NCI-H446 treated with DMSO at 0.1 percent for 48 hours (cell line): ENCODE measurements at regions not wholly inside any gene's neighbourhood (a gene's known extent, or its start where the extent isn't known, plus 50 kb on each side); places are given as distances from the start of the nearest gene placed in this dataset.

Experiments used
- DNase-seq: peaks from one replicate; lab custom pipeline; 2025; lab: John Stamatoyannopoulos, UW

GRCh38 chr17:45687594-45687993 is 96.5 kb upstream of the CRHR1 start:
- DNase-seq: no peak

DNA sequence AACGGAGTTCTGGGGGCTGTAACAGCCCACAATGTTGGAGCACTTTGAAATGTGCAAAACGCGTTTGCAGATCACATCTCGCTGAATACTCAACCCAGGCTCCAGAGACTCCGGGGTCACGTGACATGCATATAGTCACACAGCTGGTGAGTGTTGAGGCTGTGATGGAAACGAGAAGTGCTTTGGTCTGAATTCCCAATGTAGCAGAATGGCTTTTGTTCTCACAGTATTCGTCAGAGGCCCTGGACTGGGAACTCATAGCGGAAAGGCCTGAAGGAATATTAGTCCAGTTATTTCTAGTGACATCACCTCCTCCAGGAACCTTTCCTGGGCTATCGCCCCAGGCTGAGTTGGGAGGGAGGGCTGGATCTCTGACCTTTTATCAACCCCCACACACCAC is 95.8 kb upstream of the CRHR1 start:
- DNase-seq: no peak

DNA sequence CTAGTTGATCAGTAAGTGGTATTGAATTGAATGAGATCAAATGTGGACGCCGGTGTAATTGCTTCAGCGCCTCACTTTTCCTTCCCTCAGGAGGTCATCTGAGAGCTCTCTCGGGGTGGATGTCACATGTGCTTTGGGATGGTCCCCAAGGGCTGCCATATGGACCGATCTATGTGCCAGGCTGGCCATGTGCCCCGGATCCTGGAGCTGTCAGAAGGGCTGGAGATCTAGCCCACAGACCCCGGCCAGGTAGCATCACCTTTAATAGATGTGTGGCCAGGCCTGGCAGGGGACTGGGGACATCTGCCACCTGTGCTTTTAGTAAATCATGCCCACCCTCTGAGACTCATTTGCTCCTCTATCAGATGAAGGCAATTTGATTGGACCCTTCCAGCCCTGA is 95.3 kb upstream of the CRHR1 start:
- DNase-seq: no peak

DNA sequence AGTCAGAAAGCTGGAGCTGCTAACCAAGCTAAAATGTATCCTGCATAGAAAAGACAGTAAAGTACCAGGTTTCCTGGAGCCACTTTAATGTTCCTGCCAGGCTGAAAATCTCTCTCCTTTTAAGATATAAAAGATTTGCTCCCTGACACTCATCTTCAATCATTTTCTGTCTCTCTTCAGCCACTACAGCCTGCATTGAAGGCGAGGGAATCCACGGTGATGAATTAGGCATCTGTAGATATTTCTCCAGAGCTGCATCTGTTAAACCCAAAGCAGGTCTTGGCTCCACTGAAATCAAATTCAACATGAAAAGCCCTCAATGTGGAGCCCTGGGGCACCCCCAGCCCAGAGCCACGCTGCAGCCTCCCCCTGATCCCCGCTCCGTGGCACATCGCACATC is 94.7 kb upstream of the CRHR1 start:
- DNase-seq: no peak

DNA sequence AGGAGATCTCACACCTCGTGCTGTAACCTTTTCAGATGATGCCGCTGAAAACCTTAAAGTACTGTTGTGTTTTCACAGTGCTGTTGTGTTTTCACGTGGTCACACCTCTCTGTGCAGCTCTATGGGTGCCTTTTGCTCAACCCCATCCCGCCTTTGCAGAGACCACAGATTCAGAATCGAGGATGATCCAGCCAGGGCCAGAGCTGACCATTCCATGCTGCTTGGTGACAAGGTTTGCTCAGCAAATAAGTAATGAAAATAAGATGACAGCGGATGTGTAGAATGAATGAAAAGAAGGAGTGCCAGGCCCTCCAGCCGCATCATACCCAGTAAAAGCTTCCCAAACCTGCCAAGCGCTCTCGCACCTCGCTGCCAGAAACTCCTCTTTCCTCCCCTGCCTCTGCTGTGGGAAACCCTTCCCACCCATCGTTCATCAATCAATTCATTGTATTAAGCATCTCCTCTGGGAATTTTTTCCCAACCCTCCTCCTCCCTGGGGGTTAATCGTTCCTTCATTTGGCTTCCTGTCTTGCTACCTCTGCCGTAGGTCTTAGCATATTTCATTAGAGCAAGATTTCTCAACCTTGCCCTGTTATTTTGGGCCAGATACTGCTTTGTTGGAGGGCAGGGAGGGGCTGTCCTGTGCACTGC is 93.4 kb upstream of the CRHR1 start:
- no peak for DNase-seq

DNA sequence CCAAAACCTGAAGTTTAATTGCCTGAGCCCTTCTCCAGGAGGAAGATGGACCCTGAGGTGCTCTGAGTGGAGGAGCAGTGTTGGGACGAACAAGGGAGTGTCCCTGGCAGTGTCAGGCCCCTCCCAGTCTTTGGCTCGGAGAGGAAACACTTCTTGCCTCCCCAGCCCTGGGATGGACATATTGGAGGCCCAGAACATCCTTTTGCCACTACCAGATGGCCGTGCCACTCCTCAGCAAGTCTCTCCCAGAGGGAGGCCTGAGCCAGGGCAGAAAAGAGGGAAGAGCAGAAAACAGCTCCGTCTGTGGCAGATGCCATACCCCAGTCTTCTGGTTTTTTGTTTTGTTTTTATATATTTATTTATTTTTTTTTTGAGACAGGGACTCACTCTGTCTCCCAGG is 91.5 kb upstream of the CRHR1 start:
- DNase-seq: peak; percentile 6

DNA sequence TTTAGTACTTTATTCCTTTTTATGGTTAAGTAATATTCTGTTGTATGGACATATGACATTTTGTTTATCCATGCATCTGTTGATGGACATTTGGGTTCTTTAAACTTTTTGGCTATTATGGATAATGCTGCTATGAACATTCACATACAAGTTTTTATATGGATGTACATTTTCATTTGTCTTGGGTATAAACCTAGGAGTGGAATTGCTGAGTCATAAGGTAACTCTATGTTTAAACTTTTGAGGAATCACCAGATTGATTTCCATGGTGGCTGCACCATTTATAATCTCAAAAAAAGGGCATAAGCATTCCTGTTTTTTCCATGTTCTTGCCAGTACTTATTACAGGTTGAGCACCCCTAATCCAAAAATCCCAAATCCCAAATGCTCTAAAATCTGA is 90.3 kb upstream of the CRHR1 start:
- DNase-seq: no peak

GRCh38 chr17:45696442-45696841 is 87.7 kb upstream of the CRHR1 start:
- DNase-seq: no peak

- DNase-seq: no peak
Observed at GRCh38 chr17:45697076-45697475, 87.0 kb upstream of the CRHR1 start.

DNA sequence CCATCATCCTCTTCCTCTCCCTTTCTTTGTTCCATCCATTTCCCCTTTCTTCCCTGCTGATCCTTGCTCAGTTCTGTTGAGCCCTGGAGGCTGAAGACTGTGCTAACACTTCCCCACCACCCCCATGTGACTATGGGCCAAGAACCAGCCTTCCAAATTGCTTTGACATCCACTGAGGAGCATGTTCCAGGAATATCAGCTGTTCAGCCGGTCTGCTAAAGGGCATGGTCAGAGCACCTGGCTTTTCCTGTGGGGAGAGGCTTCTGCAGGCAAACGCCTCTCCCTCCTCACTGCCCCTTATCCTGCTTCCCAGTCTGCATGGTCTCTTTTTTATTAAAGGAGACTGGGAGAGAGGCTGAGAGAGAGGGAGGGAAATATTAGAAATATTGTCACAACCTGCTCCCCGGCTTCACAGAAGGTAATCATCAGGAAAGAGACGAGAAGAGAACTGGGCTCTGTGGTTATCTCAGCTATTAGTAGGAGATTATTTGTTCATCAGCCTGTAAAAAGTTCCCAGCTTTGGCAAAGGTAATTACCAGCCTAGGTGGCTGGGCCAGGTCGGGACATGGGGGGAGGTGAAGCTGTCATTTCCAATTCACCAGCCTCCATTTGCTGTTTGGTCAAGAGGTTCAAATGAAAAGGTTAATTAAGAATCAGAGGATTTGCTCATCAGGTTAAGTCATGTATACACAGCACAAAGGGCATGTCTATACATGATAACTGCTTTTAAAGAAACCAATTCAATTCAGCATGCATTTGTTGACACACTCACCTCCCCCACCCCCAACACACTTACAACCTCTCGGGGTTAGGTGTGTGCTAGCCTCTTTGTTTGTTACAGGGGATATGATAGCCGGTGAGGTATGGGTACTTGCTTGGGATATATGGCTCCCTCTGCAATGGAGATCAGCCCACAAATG is 83.7 kb upstream of the CRHR1 start:
- DNase-seq: no peak

DNA sequence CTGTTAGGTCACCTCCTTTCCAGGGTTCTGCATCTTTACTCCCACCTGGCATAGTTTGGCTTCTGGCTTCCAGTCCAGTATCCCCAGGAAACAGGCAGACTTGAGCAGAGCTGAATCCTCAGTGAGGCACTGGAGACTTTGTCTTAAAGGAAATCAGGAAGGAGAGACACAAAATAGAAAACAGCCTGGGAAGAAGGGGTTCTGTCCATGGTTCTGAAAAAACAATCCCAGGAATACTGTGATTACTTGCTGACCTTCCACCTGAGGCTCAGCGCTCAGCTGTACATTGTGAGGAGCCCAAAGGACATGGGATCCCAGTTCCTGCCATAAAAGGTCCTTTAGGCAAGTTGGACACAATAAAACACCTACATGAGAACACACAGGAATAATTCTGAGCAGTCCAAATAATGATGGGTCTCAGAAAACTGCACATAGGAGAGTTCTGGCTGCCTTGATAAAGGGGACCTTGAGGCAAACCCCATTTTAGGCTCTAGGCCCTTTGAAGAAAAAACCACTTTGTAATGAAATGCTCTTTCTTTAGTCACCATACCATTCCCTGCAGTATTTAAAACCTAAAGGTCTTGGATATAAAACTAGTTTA is 81.4 kb upstream of the CRHR1 start:
- no peak for DNase-seq

GRCh38 chr17:45703348-45703747 is 80.8 kb upstream of the CRHR1 start:
- DNase-seq: no peak

GRCh38 chr17:45703806-45704205 is 80.3 kb upstream of the CRHR1 start:
- no peak for DNase-seq

DNA sequence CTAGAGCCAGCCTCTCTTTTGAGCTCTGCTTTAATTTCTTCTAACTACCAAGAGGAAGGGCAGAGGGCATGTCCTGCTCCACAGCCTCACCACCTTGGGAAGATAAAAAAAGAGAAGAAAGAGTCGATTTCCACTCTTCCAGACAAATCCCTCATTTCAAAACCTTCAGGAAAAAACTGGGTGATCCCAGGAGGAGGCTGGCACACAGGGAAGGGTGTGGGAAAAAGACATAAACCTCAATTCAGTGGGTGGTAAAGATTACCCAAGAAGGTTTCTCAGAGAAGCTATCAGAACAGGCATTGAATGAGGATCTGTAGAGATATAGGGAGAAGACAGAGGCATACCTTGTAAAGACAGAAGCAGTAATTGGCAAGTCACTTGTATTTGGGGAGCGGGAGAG is 79.9 kb upstream of the CRHR1 start:
- no peak for DNase-seq

DNA sequence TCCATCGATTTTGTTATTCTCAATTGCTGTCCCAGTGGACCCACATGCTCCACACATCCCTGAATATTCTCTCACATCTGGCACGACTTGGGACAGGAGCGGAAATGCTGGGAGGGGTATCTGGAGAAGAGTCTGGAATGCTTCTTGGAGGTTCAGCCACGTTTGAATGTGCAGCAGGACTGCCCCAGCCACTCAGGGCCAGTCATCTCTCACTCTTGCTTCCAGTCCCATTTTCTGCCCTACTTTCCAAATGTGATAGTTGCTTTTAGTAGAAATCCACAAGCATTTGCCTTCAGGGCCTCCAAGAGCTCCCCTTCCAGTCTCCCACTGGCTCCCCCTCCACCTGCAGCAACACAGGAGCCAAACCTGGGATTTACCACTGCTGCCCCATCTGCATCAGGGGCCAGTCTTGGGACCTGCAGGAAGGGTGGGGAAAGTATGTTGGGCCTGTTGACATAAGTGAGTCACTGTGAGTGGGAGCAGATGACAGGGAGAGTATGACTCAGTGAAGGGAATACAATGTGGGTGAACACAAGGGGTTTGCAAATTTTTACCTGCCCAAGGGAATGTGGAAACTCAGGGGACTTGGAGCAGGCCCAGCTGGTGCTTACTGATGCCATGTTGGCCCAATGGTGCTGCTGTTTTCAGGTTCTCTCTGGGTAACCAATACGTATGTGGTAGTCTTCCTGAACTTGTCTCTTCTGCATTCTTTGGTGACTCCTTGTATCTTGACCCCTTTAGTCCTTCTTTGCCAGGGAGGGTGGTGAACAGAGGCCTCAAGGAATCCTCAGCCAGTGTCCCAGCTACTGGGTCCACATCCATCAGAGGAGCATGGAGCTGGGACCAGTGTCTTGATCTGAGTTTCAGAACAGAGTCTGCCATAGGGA is 78.8 kb upstream of the CRHR1 start:
- DNase-seq: no peak

DNA sequence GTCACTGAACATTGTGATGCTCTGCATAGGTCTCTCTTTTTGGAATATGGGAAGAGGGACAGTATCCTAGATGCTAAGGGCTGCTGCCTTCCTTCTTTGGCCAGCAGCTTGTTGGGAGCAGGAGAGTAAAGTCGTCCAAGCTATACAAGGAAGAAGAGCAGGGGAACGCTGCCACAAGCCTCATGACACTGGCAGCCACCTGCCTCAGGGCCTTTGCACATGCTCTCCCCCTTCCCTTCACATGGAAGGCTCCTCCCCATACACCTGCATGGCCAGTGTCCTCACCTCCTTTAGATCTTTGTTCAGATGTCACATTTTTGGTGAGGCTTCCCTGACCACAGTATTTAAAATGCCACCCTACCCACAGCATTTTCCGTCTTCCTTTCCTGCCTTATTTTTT is 78.1 kb upstream of the CRHR1 start:
- DNase-seq: no peak

DNA sequence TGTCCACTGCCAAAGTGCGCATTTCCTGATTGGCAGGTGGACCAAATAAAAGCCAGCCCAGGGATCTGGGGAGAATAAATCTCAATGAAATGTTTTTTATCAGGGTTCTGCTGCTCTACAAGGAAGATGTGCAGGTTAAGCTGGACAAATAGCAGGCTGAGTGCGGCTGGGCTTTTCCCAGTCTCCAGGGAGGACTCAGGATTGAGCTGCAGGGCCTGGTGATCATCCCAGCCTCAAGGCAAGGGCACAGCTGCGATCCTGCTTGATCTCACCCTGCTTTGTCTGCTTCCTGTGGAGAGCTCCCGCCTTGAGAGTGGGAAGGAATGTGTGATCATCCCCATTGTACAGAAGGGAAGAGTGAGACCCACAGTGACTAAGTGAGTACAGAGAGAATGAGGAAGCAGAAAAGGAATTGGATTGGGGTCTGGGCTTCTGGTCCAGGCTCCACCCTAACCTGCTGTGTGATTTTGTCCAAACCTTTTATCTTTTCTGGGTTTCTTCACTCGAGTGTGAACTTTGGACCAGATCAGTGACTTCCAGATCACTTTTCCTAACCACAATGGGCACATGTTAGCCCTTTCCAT is 75.3 kb upstream of the CRHR1 start:
- no peak for DNase-seq

GRCh38 chr17:45709728-45710288 is 74.3 kb upstream of the CRHR1 start:
- no peak for DNase-seq

GRCh38 chr17:45715787-45716186 is 68.3 kb upstream of the CRHR1 start:
- DNase-seq: no peak

DNA sequence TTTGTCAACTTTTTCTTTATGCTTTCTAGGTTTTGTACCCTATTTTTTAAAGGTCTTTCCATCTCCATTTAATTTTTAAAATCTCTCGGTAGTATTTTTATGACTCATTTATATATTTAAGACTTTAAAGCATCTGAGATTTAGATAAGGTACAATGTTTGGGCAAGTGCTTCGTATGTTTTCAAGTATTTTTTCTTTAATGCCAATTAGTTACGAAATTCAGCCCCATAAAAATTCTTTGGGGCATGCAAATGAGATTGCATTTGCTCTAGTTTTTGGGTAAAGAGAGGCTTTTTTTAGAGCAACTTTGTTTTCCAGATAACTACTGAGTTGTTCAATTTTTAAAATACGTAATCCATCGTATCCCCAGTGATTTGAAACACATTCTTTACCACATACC is 65.3 kb upstream of the CRHR1 start:
- DNase-seq: no peak

GRCh38 chr17:45719335-45720071 is 64.6 kb upstream of the CRHR1 start:
- DNase-seq: peak; percentile 47
